ACHN (cell line): ENCODE measurements at regions not wholly inside any gene's neighbourhood (a gene's known extent, or its start where the extent isn't known, plus 50 kb on each side); places are given as distances from the start of the nearest gene placed in this dataset.
A peak's percentile ranks its signal among the peaks of the same experiment; 100 is the strongest.
"Not testable (repeated sequence)": the region's sequence is repeated elsewhere in the genome, so short reads cannot be mapped to it uniquely, and the experiment has no call there.

Experiments used
- DNase-seq: peaks from one replicate; pipeline ENCODE4 v3.0.0-alpha.2; 2015
- in situ Hi-C: cut with HindIII; loops from 2 replicates; pipeline ENCODE4 v1.10.0; 2017; ENCODE audit warnings: low sequenced_read_pairs, low pct_ligation_motif_present, low pct_unique_long_range_greater_than_20kb

DNA sequence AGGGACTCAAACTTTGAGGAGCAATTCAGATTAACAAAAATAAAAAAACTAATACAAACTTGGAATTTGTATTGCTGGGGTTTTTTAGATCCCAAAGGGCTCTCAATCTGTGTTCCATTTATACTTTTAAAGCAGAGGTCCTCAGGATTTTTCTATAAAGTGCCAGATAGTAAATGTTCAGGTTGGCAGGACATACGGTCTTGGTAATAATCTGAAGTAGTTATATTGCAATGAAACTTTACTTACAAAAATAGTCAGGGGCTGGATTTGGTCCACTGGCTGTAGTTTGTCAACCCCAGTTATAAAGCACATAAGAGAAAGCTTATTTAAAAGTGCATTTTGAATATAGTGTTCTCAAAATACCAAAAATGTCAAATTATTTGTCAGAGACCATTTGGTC, 164.1 kb upstream of the CTSO start:
- in situ Hi-C loops, result no loop called here
- DNase-seq, result no peak

DNA sequence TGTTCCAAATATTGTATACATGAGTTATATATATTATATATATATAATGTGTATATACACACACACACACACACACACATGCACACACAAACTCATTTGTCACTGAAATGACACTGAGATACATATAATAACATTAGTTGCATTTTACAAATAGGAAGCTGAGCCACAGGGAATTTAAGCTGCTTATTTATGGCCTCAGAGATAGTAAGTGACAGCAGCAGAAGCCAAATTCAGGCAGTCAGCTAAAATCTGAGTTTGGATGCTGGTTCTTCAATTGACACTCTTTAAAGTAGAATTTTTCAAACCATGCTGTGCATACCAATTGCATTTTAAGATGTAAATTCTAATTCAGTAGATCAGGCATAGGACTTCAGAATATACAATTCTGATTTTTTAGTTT, 163.3 kb upstream of the CTSO start:
- DNase-seq, result no peak
- in situ Hi-C loops, result no loop called here

- DNase-seq, result peak; percentile 31
- in situ Hi-C loops, result no loop called here
These were observed 159.6 kb upstream of the CTSO start for GRCh38 chr4:156113138-156113765.

DNA sequence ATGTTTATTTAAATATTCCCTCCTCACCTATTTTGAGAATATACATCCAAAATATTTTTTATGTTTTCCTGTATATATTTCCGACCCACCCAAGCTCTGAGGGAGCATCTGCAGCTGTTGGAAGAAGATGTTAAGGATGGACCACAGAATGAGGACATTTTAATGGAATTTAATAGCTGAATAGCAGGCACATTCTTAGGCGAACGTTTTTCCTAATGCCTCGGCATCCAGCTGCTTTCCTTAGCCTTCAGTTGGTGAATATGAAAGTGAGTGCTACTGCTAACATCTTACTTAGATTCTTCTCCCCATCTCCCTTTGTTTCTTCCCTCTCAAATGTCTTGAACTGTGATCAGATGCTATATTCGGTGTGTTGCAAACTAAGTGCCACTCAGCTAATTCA, 158.0 kb upstream of the CTSO start:
- in situ Hi-C loops, result no loop called here
- DNase-seq, result no peak

DNA sequence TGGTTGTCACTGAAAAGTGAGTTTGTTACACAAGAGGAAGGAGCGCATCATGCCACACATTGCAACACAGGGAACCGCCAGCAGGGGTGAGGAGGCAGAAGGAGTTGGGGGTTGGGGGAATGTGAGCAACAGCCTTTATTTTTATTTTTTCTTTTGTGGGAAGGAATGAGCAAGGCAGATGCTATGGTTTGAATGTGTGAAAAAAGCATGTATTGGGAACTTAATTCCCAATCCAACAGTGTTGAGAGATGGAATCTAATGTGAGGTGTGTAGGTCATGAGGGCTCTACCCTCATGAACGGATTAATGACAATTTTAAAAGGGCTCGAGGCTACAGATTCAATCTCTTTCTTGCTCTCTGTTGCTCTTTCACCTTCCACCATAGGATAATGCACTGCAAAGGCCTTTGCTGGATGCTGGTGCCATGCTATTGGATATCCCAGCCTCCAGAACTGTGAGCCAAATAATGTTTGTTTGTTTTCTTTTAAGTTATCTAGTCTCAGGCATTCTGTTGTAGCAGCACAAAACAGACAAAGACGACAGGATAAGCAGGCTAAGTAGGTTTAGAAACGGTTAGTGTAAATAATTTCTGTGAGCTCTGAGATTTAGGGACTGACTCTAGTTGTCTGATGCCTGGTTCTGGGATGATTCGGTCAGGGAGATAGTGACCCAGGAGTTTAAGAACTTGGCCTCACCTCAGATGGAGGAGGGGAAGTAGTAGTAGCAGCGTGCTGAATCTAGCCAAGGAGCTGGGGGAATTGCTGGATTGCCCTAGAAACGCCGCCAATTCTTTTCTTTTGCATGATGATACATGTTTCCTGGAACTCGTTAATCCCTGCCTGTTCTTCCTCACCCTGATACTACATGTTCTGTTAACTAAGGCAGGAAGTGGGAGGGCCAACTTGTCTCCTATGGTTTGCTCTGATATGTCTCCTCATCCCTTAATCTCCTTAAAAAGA, 156.6 kb upstream of the CTSO start:
- no peak for DNase-seq
- in situ Hi-C loops, result no loop called here

DNA sequence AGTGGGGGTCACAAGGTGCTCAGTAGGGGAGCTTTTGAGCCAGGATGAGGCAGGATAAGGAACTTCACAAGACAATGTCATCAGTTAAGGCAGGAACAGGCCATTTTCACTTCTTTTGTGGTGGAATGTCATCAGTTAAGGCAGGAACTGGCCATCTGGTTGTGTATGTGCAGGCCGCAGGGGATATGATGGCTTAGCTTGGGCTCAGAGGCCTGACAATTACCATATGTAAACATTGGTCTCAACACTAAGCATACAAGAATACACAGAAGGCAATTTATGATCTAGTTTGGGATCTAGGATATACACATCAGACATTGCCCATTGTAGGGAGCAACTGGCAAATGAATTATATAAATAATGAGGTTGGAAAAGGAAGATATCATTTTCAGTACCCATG, 155.4 kb upstream of the CTSO start:
- in situ Hi-C loops, result not testable (repeated sequence)

DNA sequence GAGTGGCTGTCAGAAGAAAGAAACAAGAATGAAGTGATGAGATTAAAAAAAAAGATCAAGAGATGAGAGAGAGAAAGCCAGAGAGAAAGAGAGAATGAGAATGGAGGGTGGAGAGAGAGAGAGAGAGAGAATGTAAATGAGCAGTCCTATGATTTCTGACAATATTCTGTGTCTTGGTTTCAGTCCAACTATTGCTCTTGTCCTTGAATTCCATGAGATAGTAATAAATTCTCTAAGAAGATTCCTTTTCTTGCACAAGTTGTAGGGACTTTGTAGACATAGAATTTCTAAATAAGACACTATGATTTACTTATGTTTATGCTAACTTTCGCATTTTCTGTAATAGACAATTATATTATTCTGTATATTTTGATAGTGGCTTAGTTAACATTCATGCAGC, 149.6 kb upstream of the CTSO start:
- DNase-seq, result no peak
- in situ Hi-C loops, result no loop called here

More for the DNA sequence above, 155.4 kb upstream of the CTSO start:
- DNase-seq, result not testable (repeated sequence)

DNA sequence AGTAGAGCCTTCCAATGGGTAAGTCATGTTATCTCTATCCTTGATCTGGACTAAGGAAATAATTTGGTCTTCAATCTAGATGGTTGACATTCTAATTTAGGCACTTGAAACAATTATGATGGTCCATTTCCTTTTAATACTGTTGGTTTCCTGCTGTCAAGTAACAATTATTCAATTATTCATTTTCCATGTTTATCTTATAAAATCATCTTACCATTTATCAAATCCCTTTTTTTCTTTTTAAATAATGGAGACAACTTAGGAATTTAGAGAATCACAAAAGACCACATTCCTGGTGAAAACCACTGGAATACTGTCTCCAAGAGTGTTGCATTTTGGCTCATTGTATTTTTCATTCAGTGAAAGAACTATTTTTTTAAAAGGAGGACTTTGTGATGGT, 148.7 kb upstream of the CTSO start:
- in situ Hi-C loops, result no loop called here
- no peak for DNase-seq

GRCh38 chr4:156101571-156101970, 147.9 kb upstream of the CTSO start:
- in situ Hi-C loops, result no loop called here
- DNase-seq, result no peak

- in situ Hi-C loops, result no loop called here
- no peak for DNase-seq
These were observed 147.0 kb upstream of the CTSO start for GRCh38 chr4:156100651-156101050.

- in situ Hi-C loops, result no loop called here
These were observed 145.1 kb upstream of the CTSO start for GRCh38 chr4:156098805-156099204.

DNA sequence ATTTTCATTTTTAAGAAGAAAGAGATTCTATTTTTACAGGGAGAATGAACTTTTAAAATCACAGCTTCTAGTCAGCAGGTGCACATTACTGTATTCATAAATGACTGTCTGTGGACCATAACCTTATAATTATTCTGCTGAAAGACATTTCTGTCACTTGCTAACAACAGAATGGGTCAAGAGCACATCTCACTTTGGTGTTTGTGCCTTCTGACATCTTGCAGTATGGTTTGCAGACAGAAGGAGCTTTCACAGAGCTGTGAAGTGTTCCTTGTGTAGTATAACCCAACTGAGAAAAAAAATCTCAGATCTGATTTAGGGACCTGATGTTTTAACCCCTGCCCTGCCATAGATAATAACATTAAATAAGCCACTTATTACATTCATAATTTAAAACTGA, 131.4 kb upstream of the CTSO start:
- no peak for DNase-seq
- in situ Hi-C loops, result no loop called here

More at GRCh38 chr4:156098805-156099204, 145.1 kb upstream of the CTSO start:
- DNase-seq, result no peak

DNA sequence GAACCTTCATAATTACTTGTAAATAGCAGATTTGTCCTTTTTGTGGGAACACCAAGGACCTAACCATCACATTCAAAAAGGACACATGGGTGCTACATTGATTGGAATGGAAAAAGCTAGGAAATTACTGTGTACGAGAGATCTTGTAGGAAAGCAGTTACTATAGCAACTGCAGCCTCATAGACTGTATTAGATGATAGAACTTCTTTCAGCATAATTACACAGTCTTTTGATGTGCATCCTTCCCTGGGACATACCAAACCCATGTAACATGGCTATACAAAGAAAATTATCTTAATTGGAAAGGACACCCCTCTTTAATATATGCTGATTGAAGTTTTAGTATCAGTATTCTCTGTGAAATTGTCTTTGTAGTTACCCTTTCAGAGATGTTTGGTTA, 130.7 kb upstream of the CTSO start:
- in situ Hi-C loops, result no loop called here
- no peak for DNase-seq

- no peak for DNase-seq
- in situ Hi-C loops, result no loop called here
These were observed 120.3 kb upstream of the CTSO start for GRCh38 chr4:156073976-156074375.

GRCh38 chr4:156060661-156061060, 107.0 kb upstream of the CTSO start:
- in situ Hi-C loops, result no loop called here
- no peak for DNase-seq

DNA sequence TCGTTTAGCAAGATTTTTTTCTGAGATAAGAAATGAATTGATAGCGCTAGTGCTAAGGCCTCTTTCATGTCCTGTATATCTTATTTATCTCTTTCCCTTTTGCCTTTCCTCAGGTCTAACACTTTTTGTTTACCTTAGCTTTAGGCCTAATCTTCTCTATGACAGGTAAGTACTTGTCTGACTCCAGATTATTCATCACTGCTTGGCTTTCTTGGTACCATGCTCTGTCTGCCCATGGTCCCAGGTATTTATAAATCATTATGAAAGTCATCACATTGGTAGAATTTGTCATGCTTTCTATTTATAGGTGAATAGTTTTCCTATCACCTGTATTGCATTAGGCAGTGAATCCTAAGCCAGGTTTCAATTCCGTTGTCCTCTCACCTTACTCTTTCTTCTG, 99.5 kb upstream of the CTSO start:
- no peak for DNase-seq
- in situ Hi-C loops, result no loop called here

DNA sequence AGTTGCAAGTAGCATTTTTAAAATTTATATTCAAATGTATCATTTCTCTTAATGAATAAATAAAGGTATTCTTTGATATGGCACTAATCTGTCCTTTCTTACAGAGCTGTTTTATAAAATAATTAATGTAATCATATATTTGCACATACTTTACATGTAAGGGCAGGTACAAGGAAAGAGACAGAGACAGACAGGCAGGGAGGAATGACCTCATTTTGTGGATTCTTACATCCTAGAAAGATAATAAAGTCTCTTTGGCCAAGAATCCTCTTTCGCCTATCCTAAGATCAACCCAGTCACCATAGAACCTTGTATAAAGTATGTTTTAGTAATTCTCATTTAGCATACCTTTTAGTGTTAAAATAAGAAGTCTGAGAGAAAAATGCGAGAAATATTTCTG, 98.5 kb upstream of the CTSO start:
- in situ Hi-C loops, result no loop called here
- no peak for DNase-seq

DNA sequence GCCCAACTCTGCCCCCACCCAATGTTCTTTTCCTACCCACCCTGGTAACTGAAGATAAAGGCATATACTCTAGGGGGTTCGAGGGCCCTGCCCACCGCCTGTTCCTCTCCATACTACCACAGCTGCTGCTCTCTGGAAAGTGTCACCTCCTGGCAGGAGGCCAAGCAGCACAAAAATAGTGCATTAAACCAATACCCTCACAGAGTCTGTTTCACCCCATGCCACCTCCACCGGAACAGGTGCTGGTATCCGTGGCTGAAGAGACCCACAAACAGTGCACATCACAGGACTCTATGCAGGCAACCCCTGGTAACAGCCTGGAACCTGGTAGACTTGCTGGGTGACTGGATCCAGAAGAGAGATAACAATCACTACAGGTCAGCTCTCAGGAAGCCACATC, 85.1 kb upstream of the CTSO start:
- in situ Hi-C loops, result no loop called here
- no peak for DNase-seq

- in situ Hi-C loops, result no loop called here
- DNase-seq, result no peak
These were observed 82.8 kb upstream of the CTSO start for GRCh38 chr4:156036496-156036895.

- no peak for DNase-seq
- in situ Hi-C loops, result no loop called here
These were observed 76.0 kb upstream of the CTSO start for GRCh38 chr4:156029691-156030090.
